T-cell (primary cell): ENCODE measurements at regions not wholly inside any gene's neighbourhood (a gene's known extent, or its start where the extent isn't known, plus 50 kb on each side); places are given as distances from the start of the nearest gene placed in this dataset.
"Not testable (repeated sequence)": the region's sequence is repeated elsewhere in the genome, so short reads cannot be mapped to it uniquely, and the experiment has no call there.

ENCODE experiments used
- ATAC-seq, 4 experiments: fragments of 200-7000 bp in 3 of 4; fragments of 150-1000 bp in 1 of 4; cut with Tn5 transposase; replicated peaks in 1 of 4; 1 replicate in 3 of 4; 2 replicates in 1 of 4; pipeline ENCODE4 v1.10.0; 2021; ENCODE audit warnings: moderate library complexity in 3 of 4, mild to moderate bottlenecking in 2 of 4, moderate number of reproducible peaks in 1 of 4
- CTCF ChIA-PET, 2 donors: fragments of 300-600 bp; sonication (Branson Sonifier 250); formaldehyde crosslinking; loops; one replicate each; lab custom pipeline; 2022; ENCODE audit warnings: antibody characterized with exemption in 2 of 2; lab: Charles Lee
- POLR2A ChIA-PET, 2 donors: fragments of 300-600 bp; sonication (Branson Sonifier 250); formaldehyde crosslinking; loops; one replicate each; lab custom pipeline; 2022; ENCODE audit warnings: antibody characterized with exemption in 2 of 2; lab: Charles Lee
- DNase-seq, 35 experiments: peaks; one replicate each; pipeline versions ENCODE4 v3.0.0 to v3.0.0-alpha.2; 2013 to 2023
- H3K27ac ChIP-seq: one replicate; pipeline ENCODE4 v1.5.1; 2013; ENCODE audit warnings: low read length
- H3K27me3 ChIP-seq, 2 experiments: replicated peaks in 1 of 2; 1 replicate in 1 of 2; 2 replicates in 1 of 2; pipeline versions ENCODE4 v1.6.1 to v1.7.0; 2013; ENCODE audit warnings: low read length in 1 of 2, mixed read lengths in 1 of 2; ENCODE audit not compliant: control insufficient read depth in 2 of 2, insufficient read depth in 2 of 2; ENCODE audit errors: extremely low read depth in 1 of 2
- H3K36me3 ChIP-seq, 2 donors: 1 replicate in 1 of 2; 2 replicates in 1 of 2; pipeline versions ENCODE4 v1.6.1 to v1.7.0; 2013; ENCODE audit warnings: low read length in 1 of 2; ENCODE audit not compliant: control insufficient read depth in 2 of 2, insufficient read depth in 1 of 2; ENCODE audit errors: extremely low read depth in 1 of 2
- H3K4me1 ChIP-seq, 2 experiments: 1 replicate in 1 of 2; 2 replicates in 1 of 2; pipeline versions ENCODE4 v1.6.1 to v1.7.0; 2013; ENCODE audit warnings: low read length in 2 of 2, mixed read lengths in 1 of 2; ENCODE audit not compliant: insufficient read depth in 2 of 2, control insufficient read depth in 1 of 2; ENCODE audit errors: extremely low read depth in 1 of 2
- H3K4me3 ChIP-seq, 2 donors: 1 replicate in 1 of 2; 2 replicates in 1 of 2; pipeline versions ENCODE4 v1.5.1 to v1.7.0; 2013; ENCODE audit warnings: mild to moderate bottlenecking in 2 of 2, low read length in 1 of 2, moderate library complexity in 1 of 2; ENCODE audit not compliant: control insufficient read depth in 1 of 2; ENCODE audit errors: extremely low read depth in 1 of 2
- H3K9me3 ChIP-seq: 2 replicates; pipeline ENCODE4 v1.7.0; 2013
- H3K27ac Mint-ChIP-seq, 2 donors: one replicate each; pipeline ENCODE4 v1.8.0; 2020 to 2021; ENCODE audit warnings: mild to moderate bottlenecking in 2 of 2, mixed read lengths in 2 of 2
- H3K27me3 Mint-ChIP-seq, 2 donors: one replicate each; pipeline ENCODE4 v1.8.0; 2021 to 2022; ENCODE audit warnings: mixed read lengths in 2 of 2
- H3K36me3 Mint-ChIP-seq: one replicate; pipeline ENCODE4 v1.8.0; 2021; ENCODE audit warnings: mixed read lengths
- H3K4me1 Mint-ChIP-seq, 3 donors: one replicate each; pipeline ENCODE4 v1.8.0; 2020 to 2022; ENCODE audit warnings: mixed read lengths in 3 of 3, mild to moderate bottlenecking in 1 of 3
- H3K4me3 Mint-ChIP-seq, 3 donors: one replicate each; pipeline ENCODE4 v1.8.0; 2020 to 2022; ENCODE audit warnings: mild to moderate bottlenecking in 3 of 3, mixed read lengths in 3 of 3, moderate library complexity in 3 of 3
- H3K9me3 Mint-ChIP-seq, 3 donors: one replicate each; pipeline ENCODE4 v1.8.0; 2020 to 2022; ENCODE audit warnings: mixed read lengths in 3 of 3
- WGBS: methylation state at CpG from one replicate; pipeline ENCODE4 v1.1.5; 2013; ENCODE audit warnings: missing lambda C conversion rate; ENCODE audit not compliant: insufficient coverage; 5-methylcytosine and 5-hydroxymethylcytosine counted together

DNA sequence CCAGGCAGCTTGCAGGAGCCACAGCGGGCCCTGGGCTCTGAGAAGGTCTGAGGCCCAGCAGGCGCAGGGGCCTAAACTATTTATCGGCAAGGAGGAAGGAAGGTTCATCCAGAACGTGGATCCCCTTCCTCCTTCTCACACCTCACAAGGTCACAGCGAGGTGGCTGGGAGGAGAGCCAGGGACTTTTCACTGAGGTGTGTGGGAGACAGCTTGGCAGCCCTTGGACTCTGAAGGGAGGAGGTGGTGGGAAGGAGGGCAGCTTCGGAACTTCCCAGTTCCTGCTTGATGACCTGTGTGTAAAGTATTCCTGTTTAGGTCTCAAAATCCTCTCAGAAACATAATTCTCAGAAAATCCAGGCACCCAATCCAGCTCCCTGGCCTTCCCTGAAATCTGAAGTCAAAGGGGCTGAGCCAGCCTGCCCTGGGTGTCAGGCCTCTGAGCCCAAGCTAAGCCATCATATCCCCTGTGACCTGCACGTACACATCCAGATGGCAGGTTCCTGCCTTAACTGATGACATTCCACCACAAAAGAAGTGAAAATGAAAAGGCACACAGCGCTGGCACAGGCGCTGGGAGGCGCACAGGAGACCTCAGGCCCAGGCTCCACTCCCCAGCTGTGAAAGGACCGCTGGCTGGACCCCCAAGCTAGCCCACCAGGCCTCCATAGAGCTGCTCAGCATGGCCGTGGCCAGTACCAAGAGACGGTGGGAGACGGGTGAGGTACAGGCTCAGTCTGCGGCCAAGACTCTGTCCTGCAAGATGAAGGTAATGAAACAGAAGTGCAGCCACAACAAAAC is 269.4 kb upstream of the FRG2C start:
- H3K27ac ChIP-seq, H3K4me1 Mint-ChIP-seq, CTCF ChIA-PET, H3K27ac Mint-ChIP-seq, POLR2A ChIA-PET, H3K4me1 ChIP-seq, H3K4me3 ChIP-seq, H3K36me3 ChIP-seq, H3K4me3 Mint-ChIP-seq, H3K9me3 Mint-ChIP-seq, H3K27me3 ChIP-seq, ATAC-seq, H3K9me3 ChIP-seq, H3K36me3 Mint-ChIP-seq, H3K27me3 Mint-ChIP-seq, DNase-seq: not testable (repeated sequence)
- WGBS, result 90% methylated on average over 8 of the region's 15 CpGs

DNA sequence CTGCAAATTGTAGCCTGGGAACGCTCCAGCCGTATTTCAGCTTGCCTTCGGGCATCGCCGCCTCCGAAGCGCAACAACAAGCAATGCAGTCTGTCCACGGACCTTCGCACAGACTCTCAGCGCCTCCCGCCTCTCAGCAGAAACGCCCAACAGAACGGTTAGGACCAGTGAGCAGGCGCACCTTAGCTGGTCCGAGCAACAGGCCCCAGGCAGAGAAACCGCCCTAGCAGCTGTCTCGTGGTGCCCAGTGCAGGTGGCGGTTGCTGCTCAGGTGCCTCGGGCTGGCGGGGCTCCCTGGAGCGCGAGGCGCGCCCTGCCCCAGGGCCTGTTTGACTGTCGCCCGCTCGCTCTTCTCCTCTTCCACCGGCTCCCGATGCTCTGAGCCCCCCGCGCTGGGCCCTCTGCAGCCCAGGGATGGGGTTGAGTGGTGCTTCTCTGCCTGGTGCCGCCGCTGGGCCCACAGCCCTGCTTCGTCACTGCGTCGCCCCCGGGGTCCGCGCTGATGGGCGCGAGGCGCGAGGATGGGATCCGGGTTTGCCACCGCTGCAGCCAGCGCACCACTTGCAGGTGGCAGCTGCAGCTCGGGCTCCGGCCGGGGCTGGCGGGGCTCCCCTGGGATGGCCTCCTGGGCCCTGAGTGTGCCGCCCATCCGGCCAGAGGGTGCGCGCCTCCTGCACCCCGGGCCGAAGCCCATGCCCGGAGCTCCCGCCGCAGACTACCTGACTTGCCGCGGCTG is 268.4 kb upstream of the FRG2C start:
- CTCF ChIA-PET, result no interaction called here
- Mint-ChIP-seq H3K27ac (no peak overlapping the region), H3K9me3 (no peaks in the 10 kb centered on the region), H3K27me3 (peaks cover 0 to 8% of the 10 kb centered on the region in 2 donors), H3K4me3 (no peak overlapping the region), H3K36me3 (peaks cover 2% of the 10 kb centered on the region), H3K4me1 (no peaks in the 10 kb centered on the region)
- POLR2A ChIA-PET, result no interaction called here
- Histone ChIP-seq H3K27me3 (peaks cover 0 to 2% of the 10 kb centered on the region in 2 experiments), H3K4me3 (no peak overlapping the region), H3K4me1 (no peaks in the 10 kb centered on the region), H3K27ac (no peak overlapping the region), H3K36me3 (no peaks in the 10 kb centered on the region), H3K9me3 (no peaks in the 10 kb centered on the region)
- DNase-seq (no peak), ATAC-seq (no peak)
- WGBS, result 84% methylated on average over 58 of the region's 61 CpGs

DNA sequence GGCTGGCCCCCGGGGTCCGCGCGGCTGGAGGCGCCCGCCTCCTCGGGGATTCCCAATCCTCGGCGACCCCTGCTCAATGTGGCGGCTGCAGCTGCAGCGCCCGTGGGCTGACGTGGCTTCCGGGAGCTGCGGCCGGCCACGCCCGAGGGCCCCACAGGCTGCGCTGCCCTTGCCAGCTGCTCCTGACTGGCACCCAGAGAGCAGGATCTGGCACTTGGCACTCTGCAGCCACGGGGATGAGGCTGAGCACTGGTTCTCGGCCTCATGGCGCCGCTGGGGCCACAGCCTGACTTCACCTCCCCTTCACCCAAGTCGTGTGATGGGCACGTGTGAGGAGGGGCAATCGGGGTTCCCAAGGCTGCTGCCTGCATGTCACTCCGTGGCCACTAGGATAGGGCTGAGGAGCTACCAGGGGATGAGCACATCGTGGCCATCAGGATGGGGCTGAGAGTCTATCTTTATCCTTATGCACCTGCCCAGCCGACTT is 267.8 kb upstream of the FRG2C start:
- Histone ChIP-seq H3K9me3 (no peaks in the 10 kb centered on the region), H3K4me3 (no peak overlapping the region), H3K27ac (no peak overlapping the region), H3K27me3 (peaks cover 0 to 2% of the 10 kb centered on the region in 2 experiments), H3K4me1 (no peaks in the 10 kb centered on the region), H3K36me3 (no peaks in the 10 kb centered on the region)
- Mint-ChIP-seq H3K36me3 (peaks cover 2% of the 10 kb centered on the region), H3K27me3 (peaks cover 0 to 8% of the 10 kb centered on the region in 2 donors), H3K4me1 (no peaks in the 10 kb centered on the region), H3K27ac (no peak overlapping the region), H3K9me3 (no peaks in the 10 kb centered on the region), H3K4me3 (no peak overlapping the region)
- CTCF ChIA-PET, result no interaction called here
- no peak for ATAC-seq
- no peak for DNase-seq
- WGBS, result 63% methylated on average over 21 of the region's 29 CpGs
- POLR2A ChIA-PET, result no interaction called here

DNA sequence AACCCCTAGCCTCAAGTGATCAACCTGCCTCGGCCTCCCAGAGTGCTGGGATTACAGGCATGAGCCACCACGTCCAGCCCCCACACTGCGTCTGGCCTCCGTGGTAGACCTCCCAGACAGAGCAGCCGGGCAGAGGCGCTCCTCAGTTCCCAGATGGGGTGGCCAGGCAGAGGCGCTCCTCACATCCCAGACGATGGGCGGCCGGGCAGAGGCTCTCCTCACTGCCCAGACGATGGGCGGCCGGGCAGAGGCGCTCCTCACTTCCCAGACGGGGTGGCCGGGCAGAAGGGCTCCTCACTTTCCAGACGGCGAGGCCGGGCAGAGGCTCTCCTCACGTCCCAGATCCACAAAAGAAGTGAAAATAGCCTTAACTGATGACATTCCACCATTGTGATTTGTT is 266.6 kb upstream of the FRG2C start:
- H3K9me3 Mint-ChIP-seq, H3K4me1 Mint-ChIP-seq, H3K27ac Mint-ChIP-seq, H3K9me3 ChIP-seq, H3K36me3 ChIP-seq, DNase-seq, H3K4me1 ChIP-seq, H3K27me3 Mint-ChIP-seq, ATAC-seq, H3K4me3 ChIP-seq, H3K27ac ChIP-seq, CTCF ChIA-PET, H3K4me3 Mint-ChIP-seq, POLR2A ChIA-PET, H3K36me3 Mint-ChIP-seq, H3K27me3 ChIP-seq: not testable (repeated sequence)
- 93% methylated on average over 17 of the region's 20 CpGs for WGBS

- H3K4me1 ChIP-seq, H3K27me3 ChIP-seq, H3K36me3 ChIP-seq, H3K27ac Mint-ChIP-seq, ATAC-seq, H3K4me3 ChIP-seq, H3K27me3 Mint-ChIP-seq, H3K9me3 ChIP-seq, H3K9me3 Mint-ChIP-seq, H3K27ac ChIP-seq, H3K4me3 Mint-ChIP-seq, POLR2A ChIA-PET: not testable (repeated sequence)
- Mint-ChIP-seq H3K36me3 (peaks cover 13% of the 10 kb centered on the region), H3K4me1 (peaks cover 0 to 13% (median 12%) of the 10 kb centered on the region in 3 donors)
- CTCF ChIA-PET, result interaction anchor here in 1 of 2 donors (0.6 to 1.0 kb wide), 2 partner anchors 8 to 230 kb away, joined by 3 to 4 read pairs; no protein-coding TSS in a partner anchor
- peak in 27 of 35 experiments; percentile 1 to 44 (median 15) for DNase-seq
- WGBS, result 20% methylated on average over 10 of the region's 18 CpGs
Measured at GRCh38 chr3:75422101-75422945, 241.8 kb upstream of the FRG2C start.

DNA sequence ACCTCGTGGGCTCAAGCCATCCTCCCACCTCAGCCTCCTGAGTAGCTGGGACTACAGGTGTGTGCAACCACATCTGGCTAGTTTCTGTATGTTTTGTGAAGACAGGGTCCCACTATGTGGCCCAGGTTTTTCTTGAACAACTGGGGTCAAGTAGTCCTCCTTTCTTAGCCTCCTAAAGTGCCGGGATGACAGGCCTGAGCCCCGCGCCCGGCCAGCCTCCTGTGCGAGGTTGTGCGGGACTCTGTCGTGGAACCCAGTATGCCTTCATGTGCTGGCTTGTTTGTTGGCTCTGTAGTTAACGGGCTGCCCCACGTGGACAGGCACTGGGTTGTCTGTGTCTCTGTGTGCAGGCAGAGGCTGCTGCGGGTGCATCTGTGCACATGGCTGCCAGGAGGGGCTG is 238.7 kb upstream of the FRG2C start:
- POLR2A ChIA-PET, H3K27ac ChIP-seq, H3K4me3 ChIP-seq, DNase-seq, H3K9me3 ChIP-seq, H3K36me3 ChIP-seq, H3K4me1 ChIP-seq, H3K4me3 Mint-ChIP-seq, CTCF ChIA-PET, H3K27ac Mint-ChIP-seq, H3K27me3 ChIP-seq, H3K27me3 Mint-ChIP-seq, ATAC-seq, H3K9me3 Mint-ChIP-seq: not testable (repeated sequence)
- over 99% methylated on average over 10 of the region's 11 CpGs for WGBS
- peaks cover 0 to 17% (median 17%) of the 10 kb centered on the region in 3 donors for H3K4me1 Mint-ChIP-seq
- H3K36me3 Mint-ChIP-seq, result peaks cover 13% of the 10 kb centered on the region
